Skeletal muscle satellite cell (primary cell): ENCODE measurements at regions not wholly inside any gene's neighbourhood (a gene's known extent, or its start where the extent isn't known, plus 50 kb on each side); places are given as distances from the start of the nearest gene placed in this dataset.

ENCODE experiments used
- H3K27me3 ChIP-seq: 2 replicates; pipeline ENCODE4 v1.7.0; 2013; ENCODE audit warnings: low read length; ENCODE audit not compliant: control insufficient read depth, insufficient read depth
- H3K36me3 ChIP-seq: 2 replicates; pipeline ENCODE4 v1.7.0; 2013; ENCODE audit warnings: mild to moderate bottlenecking, control low read depth, low read length; ENCODE audit not compliant: insufficient read depth
- H3K4me1 ChIP-seq: 2 replicates; pipeline ENCODE4 v1.7.0; 2013; ENCODE audit warnings: low read length; ENCODE audit not compliant: control insufficient read depth, insufficient read depth
- H3K4me2 ChIP-seq: 2 replicates; pipeline ENCODE4 v1.7.0; 2013; ENCODE audit warnings: mild to moderate bottlenecking, low read length
- H3K4me3 ChIP-seq: 2 replicates; pipeline ENCODE4 v1.7.0; 2013; ENCODE audit warnings: low read length
- H3K9ac ChIP-seq: 2 replicates; pipeline ENCODE4 v1.7.0; 2013; ENCODE audit warnings: mild to moderate bottlenecking, low read depth, low read length, moderate library complexity
- H3K9me3 ChIP-seq: replicated peaks from 2 replicates; pipeline ENCODE4 v1.7.0; 2013; ENCODE audit warnings: mild to moderate bottlenecking, control low read depth, low read length

DNA sequence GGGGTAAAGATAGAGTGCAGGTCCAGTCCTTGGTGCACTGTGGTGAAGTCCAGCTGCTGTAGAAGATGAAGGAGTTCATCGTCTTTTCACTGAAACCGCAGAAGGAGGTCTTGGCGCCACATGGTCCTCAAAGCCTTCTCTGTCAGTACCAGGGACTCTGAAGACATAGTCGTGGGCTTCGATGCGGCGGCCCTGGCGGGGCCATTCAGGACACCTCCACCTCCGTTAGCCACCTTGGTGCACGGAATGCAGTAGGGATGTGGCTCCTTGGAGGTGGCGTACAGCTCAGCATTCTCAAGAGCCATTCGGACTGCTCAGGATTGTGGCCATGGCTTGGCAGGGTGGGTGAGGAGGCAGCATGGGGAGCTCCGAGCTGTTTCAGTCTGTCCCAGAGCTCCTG lies 418.8 kb downstream of the SUCLG1 start:
- no peak overlapping the region for H3K4me3 ChIP-seq
- no peaks in the 10 kb centered on the region for H3K9me3 ChIP-seq
- H3K36me3 ChIP-seq, result no peaks in the 10 kb centered on the region
- H3K4me2 ChIP-seq, result no peak overlapping the region
- H3K4me1 ChIP-seq, result no peaks in the 10 kb centered on the region
- no peak overlapping the region for H3K9ac ChIP-seq
- H3K27me3 ChIP-seq, result no peaks in the 10 kb centered on the region

DNA sequence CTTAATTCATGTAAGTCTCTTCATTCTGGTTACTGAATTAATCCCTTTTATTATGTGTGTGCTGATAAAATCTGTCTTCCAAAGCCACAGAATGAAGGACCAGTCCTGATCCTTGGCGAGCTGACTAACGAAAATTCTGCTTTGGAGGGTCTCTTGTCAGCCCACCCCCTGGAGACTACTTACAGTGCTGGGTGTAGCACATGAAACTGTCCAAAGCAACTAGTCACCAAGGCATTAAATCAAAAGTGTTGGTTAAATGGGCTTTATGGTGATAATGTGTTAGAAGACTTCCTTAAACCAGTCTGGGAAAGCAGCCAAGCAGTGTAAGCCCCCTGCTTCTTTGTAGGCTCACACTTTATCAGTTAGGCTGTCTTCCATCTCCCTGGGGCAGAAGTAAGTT lies 420.2 kb downstream of the SUCLG1 start:
- Histone ChIP-seq H3K36me3 (no peaks in the 10 kb centered on the region), H3K4me3 (no peak overlapping the region), H3K4me2 (no peak overlapping the region), H3K9ac (no peak overlapping the region), H3K4me1 (no peaks in the 10 kb centered on the region), H3K9me3 (no peaks in the 10 kb centered on the region), H3K27me3 (no peaks in the 10 kb centered on the region)

DNA sequence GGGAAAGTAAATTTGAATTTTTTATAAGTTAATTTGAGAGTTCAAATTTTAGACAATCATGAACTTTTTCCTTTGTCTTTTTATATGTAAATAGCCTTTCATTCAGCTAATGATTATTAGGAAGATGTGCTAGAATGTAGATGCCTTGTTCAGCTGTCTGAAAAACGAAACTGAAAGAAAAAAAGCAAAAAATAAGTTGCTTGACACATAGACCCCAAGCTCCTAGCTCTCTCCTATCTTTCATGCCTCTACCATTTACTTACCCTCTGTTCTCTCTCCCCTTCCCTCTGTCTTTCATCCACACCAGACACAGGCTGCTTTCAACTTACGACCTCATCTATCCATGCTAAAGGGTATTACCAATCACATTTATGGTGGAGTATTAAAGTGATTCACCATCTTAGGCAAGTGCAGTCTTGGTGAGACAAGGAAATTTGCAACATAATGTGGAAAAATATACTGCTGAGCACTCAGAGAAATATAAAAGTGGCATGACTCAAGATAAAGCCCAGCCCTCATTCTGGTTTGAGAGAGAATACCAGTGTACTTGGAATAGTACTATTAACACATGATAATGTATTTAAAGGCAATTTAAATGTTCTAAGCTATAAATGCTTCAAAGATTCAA lies 425.6 kb downstream of the SUCLG1 start:
- Histone ChIP-seq H3K4me3 (no peak overlapping the region), H3K36me3 (no peaks in the 10 kb centered on the region), H3K9me3 (no peaks in the 10 kb centered on the region), H3K4me1 (no peaks in the 10 kb centered on the region), H3K4me2 (no peak overlapping the region), H3K9ac (no peak overlapping the region), H3K27me3 (no peaks in the 10 kb centered on the region)

DNA sequence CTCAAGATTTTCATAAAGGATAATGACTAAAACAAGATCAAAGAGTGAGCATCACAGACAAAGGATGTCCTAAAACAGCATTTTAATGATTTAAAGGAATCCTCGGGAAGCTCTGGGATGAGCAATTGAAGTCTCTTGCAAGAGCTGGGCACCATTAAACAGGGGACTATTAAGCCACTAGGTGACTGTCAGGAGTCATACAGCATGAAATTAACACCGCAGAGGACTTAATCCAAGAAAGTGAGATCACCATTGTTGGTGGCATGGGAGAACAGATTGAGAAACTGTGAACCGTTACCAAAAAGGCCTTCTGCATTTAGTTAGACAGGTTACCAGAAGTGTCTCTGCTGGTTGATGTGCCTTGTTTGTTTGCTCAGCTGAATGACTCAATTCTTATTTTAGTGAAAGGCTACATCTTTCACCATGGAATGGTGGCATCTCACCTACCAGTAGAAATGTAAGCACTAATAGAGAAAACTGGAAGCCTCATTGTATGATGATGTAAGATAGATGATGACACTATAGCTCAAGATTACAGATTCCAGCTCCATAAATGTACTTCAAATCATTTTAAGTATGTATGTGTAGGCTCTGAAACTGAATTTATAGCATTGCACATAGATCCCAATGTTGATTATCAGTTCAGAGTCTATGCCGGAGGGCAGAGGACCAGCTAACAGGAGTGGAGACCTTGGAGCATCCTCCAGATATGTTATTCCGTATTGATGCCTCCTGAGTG lies 427.6 kb downstream of the SUCLG1 start:
- Histone ChIP-seq H3K4me1 (no peaks in the 10 kb centered on the region), H3K9me3 (no peaks in the 10 kb centered on the region), H3K4me3 (no peak overlapping the region), H3K27me3 (no peaks in the 10 kb centered on the region), H3K4me2 (no peak overlapping the region), H3K9ac (no peak overlapping the region), H3K36me3 (no peaks in the 10 kb centered on the region)

DNA sequence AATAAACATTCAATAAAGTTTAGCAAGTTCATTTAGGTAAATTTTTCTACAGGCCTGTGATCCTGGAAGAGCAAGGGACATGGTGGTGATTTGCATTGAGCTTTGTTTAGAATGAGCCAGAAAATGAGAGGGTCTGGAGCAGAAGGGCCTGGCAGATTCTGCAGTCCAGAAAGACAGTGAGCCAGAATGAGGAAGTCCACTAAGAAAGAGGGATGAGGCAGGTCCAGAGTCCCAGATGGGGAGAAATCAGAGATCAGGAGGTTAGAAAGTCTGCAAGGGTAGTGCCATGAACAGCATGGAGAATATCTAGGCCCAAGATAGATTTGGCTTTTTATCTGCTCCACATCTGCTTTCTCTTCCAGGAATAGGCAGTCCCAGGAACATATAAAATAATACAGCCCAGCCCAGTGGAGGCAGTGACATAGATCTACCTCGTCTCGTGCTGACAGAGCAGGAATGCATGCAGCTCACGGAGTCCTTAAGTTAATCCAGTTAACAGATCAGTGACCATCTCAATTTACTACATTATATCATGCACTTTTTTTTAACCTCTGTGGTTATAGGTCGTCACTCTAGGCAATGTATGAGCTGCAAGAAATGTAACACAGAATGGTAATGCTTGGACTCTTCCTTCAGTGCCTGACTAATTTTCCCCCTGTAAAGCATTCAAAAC lies 429.0 kb downstream of the SUCLG1 start:
- Histone ChIP-seq H3K4me3 (no peak overlapping the region), H3K36me3 (no peaks in the 10 kb centered on the region), H3K4me2 (no peak overlapping the region), H3K27me3 (no peaks in the 10 kb centered on the region), H3K9me3 (no peaks in the 10 kb centered on the region), H3K4me1 (no peaks in the 10 kb centered on the region), H3K9ac (no peak overlapping the region)

DNA sequence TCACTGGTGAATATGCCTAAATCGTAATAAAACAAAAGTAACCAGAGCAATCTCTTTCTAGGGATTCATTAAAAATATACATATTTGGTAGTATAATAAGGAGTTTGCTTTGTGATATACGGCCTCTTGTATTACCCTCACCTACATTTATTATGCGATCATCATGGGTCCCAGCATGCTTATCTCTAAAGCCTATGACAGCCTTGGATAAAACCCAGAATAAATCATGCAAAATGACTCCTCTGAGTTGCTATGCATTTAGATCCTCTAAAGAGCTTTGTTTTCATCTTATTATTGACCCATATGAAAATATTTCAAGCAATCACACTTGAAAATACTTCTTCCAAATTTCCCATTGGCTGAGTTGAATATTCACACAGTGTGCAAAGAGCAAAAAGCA lies 432.3 kb downstream of the SUCLG1 start:
- Histone ChIP-seq H3K27me3 (no peaks in the 10 kb centered on the region), H3K4me1 (no peaks in the 10 kb centered on the region), H3K9me3 (no peaks in the 10 kb centered on the region), H3K36me3 (no peaks in the 10 kb centered on the region), H3K4me3 (no peak overlapping the region), H3K4me2 (no peak overlapping the region), H3K9ac (no peak overlapping the region)

DNA sequence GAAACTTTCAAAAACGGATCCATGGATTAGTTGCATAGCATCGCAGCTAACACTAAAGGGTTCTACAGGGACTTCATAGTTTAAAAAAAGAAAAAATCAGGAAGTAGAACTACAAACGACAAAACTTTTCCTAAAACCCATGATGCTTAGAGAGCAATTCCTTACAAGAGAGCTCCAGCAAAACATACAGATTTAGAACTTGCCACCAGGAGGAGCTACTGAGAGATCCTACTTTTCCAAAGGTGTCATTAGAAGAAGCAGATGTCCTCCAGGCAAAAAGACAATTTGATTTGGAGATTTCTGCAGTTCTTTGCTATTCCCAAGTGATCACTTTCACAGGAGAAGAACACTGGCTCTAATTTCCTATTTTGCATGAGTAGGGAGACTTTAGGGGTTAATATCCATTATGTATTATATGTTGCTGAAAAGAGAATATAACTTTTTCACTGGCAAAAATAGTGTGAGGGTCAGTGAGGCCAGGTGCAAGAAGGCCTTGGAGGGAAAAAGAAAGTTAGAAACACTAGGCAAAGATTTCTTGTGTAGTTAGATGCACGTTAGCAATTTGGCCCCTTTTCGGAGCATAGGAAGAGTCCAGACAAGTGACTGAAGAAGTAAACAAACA lies 436.2 kb downstream of the SUCLG1 start:
- Histone ChIP-seq H3K9me3 (no peaks in the 10 kb centered on the region), H3K4me2 (no peak overlapping the region), H3K36me3 (no peaks in the 10 kb centered on the region), H3K4me3 (no peak overlapping the region), H3K9ac (no peak overlapping the region), H3K4me1 (no peaks in the 10 kb centered on the region), H3K27me3 (no peaks in the 10 kb centered on the region)

DNA sequence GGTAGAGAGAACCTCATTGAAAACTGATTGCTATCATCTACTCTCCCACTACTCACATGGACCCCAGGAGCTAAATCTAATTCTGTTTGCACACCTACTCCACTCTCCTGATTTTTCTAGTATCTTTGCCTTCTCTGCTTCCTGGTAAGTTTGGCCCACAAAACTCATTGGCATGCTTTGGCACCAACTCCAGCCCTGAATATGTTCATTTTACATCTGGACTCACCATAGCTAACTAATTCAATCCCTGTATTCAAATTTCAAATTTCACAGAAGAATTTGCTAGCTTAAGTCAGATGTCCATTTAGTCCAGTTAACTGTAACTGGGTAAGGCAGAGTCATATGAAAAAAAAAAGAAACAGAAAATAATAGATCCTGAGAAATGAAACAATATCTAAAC lies 442.1 kb downstream of the SUCLG1 start:
- Histone ChIP-seq H3K4me1 (no peaks in the 10 kb centered on the region), H3K4me2 (no peak overlapping the region), H3K27me3 (no peaks in the 10 kb centered on the region), H3K9ac (no peak overlapping the region), H3K36me3 (no peaks in the 10 kb centered on the region), H3K4me3 (no peak overlapping the region), H3K9me3 (no peaks in the 10 kb centered on the region)

DNA sequence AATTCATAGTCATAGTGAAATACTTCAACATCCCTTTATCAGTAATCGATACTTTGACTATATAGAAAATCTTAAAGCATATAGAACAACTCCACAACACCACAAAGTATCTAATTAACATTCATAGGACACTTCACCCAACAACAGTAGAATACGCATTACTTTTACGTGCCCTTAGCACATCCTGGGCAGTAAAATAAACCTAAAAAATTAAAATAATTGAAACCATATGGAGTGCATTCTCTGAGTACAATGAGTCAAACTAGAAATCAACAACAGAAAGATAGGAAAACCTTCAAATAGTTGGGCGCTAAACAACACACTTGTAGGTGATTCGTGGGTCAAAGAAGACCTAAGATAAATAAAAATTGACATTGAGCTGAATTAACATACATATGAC lies 442.9 kb downstream of the SUCLG1 start:
- no peaks in the 10 kb centered on the region for H3K36me3 ChIP-seq
- H3K4me2 ChIP-seq, result no peak overlapping the region
- H3K4me3 ChIP-seq, result no peak overlapping the region
- H3K27me3 ChIP-seq, result no peaks in the 10 kb centered on the region
- H3K9me3 ChIP-seq, result no peaks in the 10 kb centered on the region
- H3K4me1 ChIP-seq, result no peaks in the 10 kb centered on the region
- H3K9ac ChIP-seq, result no peak overlapping the region

DNA sequence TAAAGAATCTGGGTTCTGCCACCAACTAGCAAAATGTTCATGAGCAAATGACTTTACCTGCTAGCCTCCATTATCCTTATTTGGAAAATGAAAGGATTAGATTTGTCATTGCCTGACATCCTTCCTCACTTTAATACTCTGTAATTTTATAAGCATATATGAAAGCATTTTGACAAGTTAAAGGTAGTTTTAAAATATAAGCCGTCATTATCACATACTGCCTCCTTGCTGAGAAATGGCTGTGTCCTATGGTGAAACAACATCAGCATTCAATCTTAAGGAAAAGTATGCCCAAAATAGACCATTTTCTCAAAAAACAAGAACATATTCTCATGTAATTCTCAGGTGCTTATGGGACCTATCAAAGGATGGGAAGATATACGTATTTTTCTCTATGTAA lies 461.2 kb downstream of the SUCLG1 start:
- Histone ChIP-seq H3K4me2 (no peak overlapping the region), H3K9ac (no peak overlapping the region), H3K9me3 (no peaks in the 10 kb centered on the region), H3K36me3 (no peaks in the 10 kb centered on the region), H3K4me3 (no peak overlapping the region), H3K27me3 (no peaks in the 10 kb centered on the region), H3K4me1 (no peaks in the 10 kb centered on the region)

DNA sequence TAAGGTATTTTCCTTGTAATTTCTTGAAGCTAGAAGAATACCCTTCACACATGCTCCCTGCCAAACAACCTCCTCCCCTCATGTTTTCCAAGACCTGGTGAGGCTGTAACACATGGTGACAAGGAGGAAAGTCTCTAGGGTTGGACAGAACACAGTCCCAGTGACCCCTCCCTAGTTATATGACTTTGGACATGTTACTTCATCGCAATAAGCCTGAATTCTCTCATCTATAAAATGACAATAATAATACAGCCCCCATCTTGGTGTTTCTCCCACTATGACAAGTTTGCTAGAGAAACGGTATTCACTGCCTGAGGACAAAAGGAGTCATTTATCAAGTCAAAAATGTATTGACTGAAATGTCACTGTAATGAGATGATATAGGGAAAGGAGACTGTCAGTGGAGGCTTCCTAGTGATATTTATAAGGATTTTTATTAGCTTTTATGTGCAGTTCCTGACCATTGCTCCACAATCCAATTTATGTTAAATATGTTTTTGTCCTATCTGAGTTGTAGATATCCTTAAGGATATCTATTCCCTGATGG lies 464.4 kb downstream of the SUCLG1 start:
- H3K4me2 ChIP-seq, result no peak overlapping the region
- no peaks in the 10 kb centered on the region for H3K36me3 ChIP-seq
- H3K27me3 ChIP-seq, result no peaks in the 10 kb centered on the region
- no peak overlapping the region for H3K4me3 ChIP-seq
- no peaks in the 10 kb centered on the region for H3K9me3 ChIP-seq
- H3K9ac ChIP-seq, result no peak overlapping the region
- no peaks in the 10 kb centered on the region for H3K4me1 ChIP-seq
